LNCAP (cell line): ENCODE measurements at regions not wholly inside any gene's neighbourhood (a gene's known extent, or its start where the extent isn't known, plus 50 kb on each side); places are given as distances from the start of the nearest gene placed in this dataset.

Experiments
- TF ChIP-seq, protein P1 (sequence below): fragments of 450-650 bp; IDR thresholded peaks from 2 replicates; pipeline ENCODE4 v1.5.1; 2017; ENCODE audit warnings: mild to moderate bottlenecking

DNA sequence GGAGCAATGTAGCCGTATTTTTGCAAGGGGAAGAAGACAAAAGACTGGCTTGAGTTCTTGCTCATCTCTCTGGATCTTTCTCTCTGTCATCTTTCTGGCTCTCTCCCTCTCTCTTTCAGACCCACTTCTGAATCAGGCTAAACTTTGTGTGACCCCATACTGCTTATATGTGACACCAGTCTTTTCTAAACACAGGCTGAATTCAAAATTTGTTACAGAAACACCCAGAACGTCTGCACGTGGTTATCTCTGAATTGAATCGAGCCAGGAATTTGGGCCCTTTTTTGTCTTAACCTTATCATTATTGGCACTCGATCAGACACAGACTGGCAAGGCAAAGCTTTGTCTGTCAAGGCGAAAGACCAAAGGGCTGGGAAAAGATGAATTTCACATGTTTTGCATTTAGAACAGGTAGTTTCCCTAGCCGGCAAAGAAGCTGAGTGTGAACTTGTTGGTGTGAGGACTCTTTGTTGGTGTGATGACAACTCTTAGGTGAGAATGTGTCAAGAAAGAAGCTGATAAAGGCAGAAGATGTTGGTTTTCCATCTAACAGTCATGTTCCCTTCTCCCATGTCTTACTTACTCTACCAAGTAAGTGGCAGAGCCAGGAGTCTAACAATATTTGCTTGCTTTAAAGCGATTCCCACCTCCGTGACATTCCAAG, 150.2 kb upstream of the RFLNA start:
- TF ChIP-seq, protein P1, sequence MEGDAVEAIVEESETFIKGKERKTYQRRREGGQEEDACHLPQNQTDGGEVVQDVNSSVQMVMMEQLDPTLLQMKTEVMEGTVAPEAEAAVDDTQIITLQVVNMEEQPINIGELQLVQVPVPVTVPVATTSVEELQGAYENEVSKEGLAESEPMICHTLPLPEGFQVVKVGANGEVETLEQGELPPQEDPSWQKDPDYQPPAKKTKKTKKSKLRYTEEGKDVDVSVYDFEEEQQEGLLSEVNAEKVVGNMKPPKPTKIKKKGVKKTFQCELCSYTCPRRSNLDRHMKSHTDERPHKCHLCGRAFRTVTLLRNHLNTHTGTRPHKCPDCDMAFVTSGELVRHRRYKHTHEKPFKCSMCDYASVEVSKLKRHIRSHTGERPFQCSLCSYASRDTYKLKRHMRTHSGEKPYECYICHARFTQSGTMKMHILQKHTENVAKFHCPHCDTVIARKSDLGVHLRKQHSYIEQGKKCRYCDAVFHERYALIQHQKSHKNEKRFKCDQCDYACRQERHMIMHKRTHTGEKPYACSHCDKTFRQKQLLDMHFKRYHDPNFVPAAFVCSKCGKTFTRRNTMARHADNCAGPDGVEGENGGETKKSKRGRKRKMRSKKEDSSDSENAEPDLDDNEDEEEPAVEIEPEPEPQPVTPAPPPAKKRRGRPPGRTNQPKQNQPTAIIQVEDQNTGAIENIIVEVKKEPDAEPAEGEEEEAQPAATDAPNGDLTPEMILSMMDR, result no peak

- TF ChIP-seq, protein P1, result no peak
These were observed 147.9 kb upstream of the RFLNA start for GRCh38 chr12:124147027-124147426.

DNA sequence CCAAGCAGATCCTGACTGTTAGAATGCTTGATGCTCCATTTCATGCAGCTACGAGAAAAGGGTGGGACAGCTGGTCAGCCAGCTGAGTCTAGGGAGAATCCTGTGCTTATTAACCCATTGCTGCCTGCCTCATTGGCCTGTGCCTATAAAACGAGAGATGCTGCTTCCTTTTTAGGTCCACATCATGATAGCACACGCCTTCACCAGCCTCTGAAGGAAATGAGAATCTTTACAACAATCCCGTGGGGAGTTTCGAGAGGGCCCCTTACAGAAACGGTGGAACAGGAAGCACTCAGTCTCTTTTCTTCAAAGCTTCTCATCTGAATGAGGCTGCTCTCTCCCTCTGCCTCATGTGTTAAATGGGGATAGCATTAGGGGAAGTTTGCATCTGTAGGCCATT, 147.3 kb upstream of the RFLNA start:
- TF ChIP-seq, protein P1, result no peak

GRCh38 chr12:124148481-124149273, 146.2 kb upstream of the RFLNA start:
- TF ChIP-seq, protein P1, result no peak

DNA sequence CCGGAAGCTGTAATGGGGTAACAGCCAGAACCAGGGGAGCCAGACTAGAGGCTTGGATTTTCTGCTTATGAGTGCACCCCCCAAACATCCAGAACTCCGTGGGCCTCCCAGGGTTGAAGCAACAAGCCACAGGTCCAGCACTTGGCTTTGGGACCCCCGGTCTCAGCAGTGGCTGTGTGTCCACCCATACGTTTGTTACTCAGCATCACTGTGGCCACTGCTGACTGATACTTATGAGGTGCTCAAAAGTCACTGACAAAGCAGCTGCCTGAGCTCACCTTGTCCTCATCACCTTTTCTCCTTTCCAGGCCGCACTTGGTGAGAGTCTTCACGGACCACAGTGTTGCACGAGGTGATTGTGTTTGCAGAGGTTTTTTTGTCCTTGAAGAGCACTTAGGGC, 145.6 kb upstream of the RFLNA start:
- TF ChIP-seq, protein P1, result no peak

GRCh38 chr12:124150168-124150567, 144.7 kb upstream of the RFLNA start:
- TF ChIP-seq, protein P1, result no peak

GRCh38 chr12:124151583-124151982, 143.3 kb upstream of the RFLNA start:
- TF ChIP-seq, protein P1, result no peak
